CD14-positive monocyte (primary cell): ENCODE measurements at regions not wholly inside any gene's neighbourhood (a gene's known extent, or its start where the extent isn't known, plus 50 kb on each side); places are given as distances from the start of the nearest gene placed in this dataset.

Experiments
- DNase-seq, 3 donors: peaks; one replicate each; pipeline ENCODE4 v3.0.0-alpha.2; 2011 to 2022
- H2AFZ ChIP-seq: 2 replicates; pipeline ENCODE4 v1.6.0; 2012; ENCODE audit warnings: mild to moderate bottlenecking, low read depth, low read length, inconsistent platforms; ENCODE audit not compliant: insufficient read depth, poor library complexity, severe bottlenecking
- H3K27ac ChIP-seq, 2 donors: 1 replicate in 1 of 2; 2 replicates in 1 of 2; pipeline ENCODE4 v1.5.1; 2012 to 2013; ENCODE audit warnings: low read length in 2 of 2, control low read depth in 1 of 2, inconsistent platforms in 1 of 2, low read depth in 1 of 2, mild to moderate bottlenecking in 1 of 2
- H3K27me3 ChIP-seq, 2 donors: one replicate each; pipeline versions ENCODE4 v1.6.0 to v1.6.1; 2011 to 2013; ENCODE audit warnings: low read length in 2 of 2; ENCODE audit not compliant: control insufficient read depth in 2 of 2, insufficient read depth in 2 of 2
- H3K36me3 ChIP-seq, 2 donors: replicated peaks in 1 of 2; 1 replicate in 1 of 2; 2 replicates in 1 of 2; pipeline versions ENCODE4 v1.5.1 to v1.6.1; 2012 to 2013; ENCODE audit warnings: low read length in 2 of 2, control low read depth in 1 of 2, inconsistent platforms in 1 of 2, mild to moderate bottlenecking in 1 of 2; ENCODE audit not compliant: insufficient read depth in 2 of 2, control insufficient read depth in 1 of 2
- H3K4me1 ChIP-seq, 2 donors: 1 replicate in 1 of 2; 2 replicates in 1 of 2; pipeline versions ENCODE4 v1.5.1 to v1.6.1; 2012 to 2013; ENCODE audit warnings: low read length in 2 of 2, control low read depth in 1 of 2, inconsistent platforms in 1 of 2, mild to moderate bottlenecking in 1 of 2, moderate library complexity in 1 of 2; ENCODE audit not compliant: insufficient read depth in 2 of 2, control insufficient read depth in 1 of 2
- H3K4me2 ChIP-seq: replicated peaks from 2 replicates; pipeline ENCODE3; 2012; ENCODE audit warnings: low read length, moderate library complexity, mild to moderate bottlenecking; ENCODE audit not compliant: poor library complexity, severe bottlenecking; ENCODE audit errors: extremely low read depth
- H3K4me3 ChIP-seq, 3 experiments: fragments of 200-600 bp in 1 of 3; sonication (generic) in 1 of 3; replicated peaks in 1 of 3; 1 replicate in 2 of 3; 2 replicates in 1 of 3; pipeline ENCODE4 v1.5.1; 2011 to 2013; ENCODE audit warnings: low read length in 3 of 3, mild to moderate bottlenecking in 3 of 3, control low read depth in 2 of 3, low read depth in 2 of 3, inconsistent platforms in 1 of 3, moderate library complexity in 1 of 3
- H3K79me2 ChIP-seq: 2 replicates; pipeline ENCODE4 v1.6.0; 2012; ENCODE audit warnings: mild to moderate bottlenecking, control low read depth, inconsistent platforms, low read length, moderate library complexity; ENCODE audit not compliant: insufficient read depth
- H3K9ac ChIP-seq: 2 replicates; pipeline ENCODE4 v1.6.0; 2017; ENCODE audit warnings: low read length, mild to moderate bottlenecking; ENCODE audit not compliant: insufficient read depth, poor library complexity, severe bottlenecking
- H3K9me3 ChIP-seq, 2 donors: replicated peaks in 1 of 2; 1 replicate in 1 of 2; 2 replicates in 1 of 2; pipeline versions ENCODE4 v1.5.1 to v1.6.1; 2012 to 2013; ENCODE audit warnings: low read length in 2 of 2, control low read depth in 1 of 2; ENCODE audit not compliant: control insufficient read depth in 1 of 2, insufficient read depth in 1 of 2
- H4K20me1 ChIP-seq: 2 replicates; pipeline ENCODE4 v1.6.0; 2012; ENCODE audit warnings: mild to moderate bottlenecking, low read length, control low read depth, moderate library complexity; ENCODE audit not compliant: insufficient read depth
- H3K27ac Mint-ChIP-seq, 7 donors: one replicate each; pipeline ENCODE4 v1.8.0; 2020; ENCODE audit warnings: mild to moderate bottlenecking in 7 of 7, mixed read lengths in 7 of 7, moderate library complexity in 6 of 7, inconsistent platforms in 2 of 7
- H3K27me3 Mint-ChIP-seq, 3 donors: one replicate each; pipeline ENCODE4 v1.8.0; 2021 to 2022; ENCODE audit warnings: low read depth in 3 of 3, mild to moderate bottlenecking in 3 of 3, mixed read lengths in 3 of 3, moderate library complexity in 3 of 3, inconsistent platforms in 1 of 3
- H3K36me3 Mint-ChIP-seq, 2 donors: one replicate each; pipeline ENCODE4 v1.8.0; 2020; ENCODE audit warnings: mixed read lengths in 2 of 2, inconsistent platforms in 1 of 2, mild to moderate bottlenecking in 1 of 2
- H3K4me1 Mint-ChIP-seq: one replicate; pipeline ENCODE4 v1.8.0; 2020; ENCODE audit warnings: mild to moderate bottlenecking, mixed read lengths
- H3K4me3 Mint-ChIP-seq, 2 donors: one replicate each; pipeline ENCODE4 v1.8.0; 2020; ENCODE audit warnings: mild to moderate bottlenecking in 2 of 2, mixed read lengths in 2 of 2, moderate library complexity in 1 of 2
- H3K9me3 Mint-ChIP-seq, 7 donors: one replicate each; pipeline ENCODE4 v1.8.0; 2020 to 2022; ENCODE audit warnings: mixed read lengths in 7 of 7, mild to moderate bottlenecking in 6 of 7, moderate library complexity in 6 of 7, inconsistent platforms in 2 of 7
- CTCF ChIP-seq: fragments of 200-600 bp; IDR thresholded peaks from one replicate; pipeline ENCODE4 v1.8.0; 2022; ENCODE audit warnings: antibody characterized with exemption, mild to moderate bottlenecking
- WGBS: methylation state at CpG from one replicate; pipeline ENCODE4 v1.1.5; 2013; ENCODE audit warnings: missing lambda C conversion rate; ENCODE audit not compliant: insufficient coverage; 5-methylcytosine and 5-hydroxymethylcytosine counted together
- intact Hi-C, 2 donors: fragments of 100-400 bp; cut with micrococcal nuclease; formaldehyde crosslinking; loops; one replicate each; pipeline versions ENCODE4 v1.15.0 to v1.15.1; 2023

GRCh38 chr2:114331934-114332333, 110.5 kb upstream of the DPP10 start:
- no peak overlapping the region for H3K4me3 ChIP-seq
- WGBS, result no CpG with 5 or more reads among the region's 3 CpGs
- no peaks in the 10 kb centered on the region for H3K36me3 Mint-ChIP-seq

GRCh38 chr2:114345246-114345645, 97.2 kb upstream of the DPP10 start:
- Histone ChIP-seq H3K36me3 (no peaks in the 10 kb centered on the region), H4K20me1 (no peaks in the 10 kb centered on the region), H3K9ac (no peak overlapping the region), H3K4me3 (no peak overlapping the region), H3K4me1 (no peaks in the 10 kb centered on the region), H3K27me3 (no peaks in the 10 kb centered on the region), H3K27ac (no peak overlapping the region), H3K4me2 (no peak overlapping the region), H3K9me3 (peaks cover 0 to 9% of the 10 kb centered on the region in 2 donors), H2AFZ (no peak overlapping the region), H3K79me2 (no peaks in the 10 kb centered on the region)
- Mint-ChIP-seq H3K4me3 (no peak overlapping the region), H3K36me3 (no peaks in the 10 kb centered on the region), H3K4me1 (no peaks in the 10 kb centered on the region), H3K27me3 (peaks cover 0 to 1% (median 0%) of the 10 kb centered on the region in 3 donors), H3K9me3 (peaks cover 1 to 21% (median 9%) of the 10 kb centered on the region in 7 donors), H3K27ac (no peak overlapping the region)
- no peak for DNase-seq
- intact Hi-C loops, result no loop called here
- no peak for TF ChIP-seq CTCF

More at GRCh38 chr2:114331934-114332333, 110.5 kb upstream of the DPP10 start:
- Histone ChIP-seq H2AFZ (no peak overlapping the region), H3K4me1 (no peaks in the 10 kb centered on the region), H3K27ac (no peak overlapping the region), H3K9ac (no peak overlapping the region), H3K36me3 (no peaks in the 10 kb centered on the region), H3K4me2 (no peak overlapping the region), H3K79me2 (no peaks in the 10 kb centered on the region), H4K20me1 (no peaks in the 10 kb centered on the region), H3K9me3 (no peaks in the 10 kb centered on the region), H3K27me3 (no peaks in the 10 kb centered on the region)
- TF ChIP-seq CTCF, result no peak
- Mint-ChIP-seq H3K27ac (no peak overlapping the region), H3K4me1 (no peaks in the 10 kb centered on the region), H3K27me3 (no peaks in the 10 kb centered on the region), H3K9me3 (peaks cover 0 to 8% (median 3%) of the 10 kb centered on the region in 7 donors), H3K4me3 (no peak overlapping the region)
- intact Hi-C loops, result no loop called here
- no peak for DNase-seq
